GM18517 (cell line): ENCODE measurements at regions not wholly inside any gene's neighbourhood (a gene's known extent, or its start where the extent isn't known, plus 50 kb on each side); places are given as distances from the start of the nearest gene placed in this dataset.
A peak's percentile ranks its signal among the peaks of the same experiment; 100 is the strongest.

Experiments used
- ATAC-seq: cut with Tn5 transposase; IDR thresholded peaks from one replicate; pipeline ENCODE4 v1.9.1; 2021; ENCODE audit warnings: mild to moderate bottlenecking, moderate library complexity; ENCODE audit not compliant: unreplicated experiment

GRCh38 chr2:157179324-157180105 is 78.0 kb upstream of the GALNT5 start:
- ATAC-seq: no peak

DNA sequence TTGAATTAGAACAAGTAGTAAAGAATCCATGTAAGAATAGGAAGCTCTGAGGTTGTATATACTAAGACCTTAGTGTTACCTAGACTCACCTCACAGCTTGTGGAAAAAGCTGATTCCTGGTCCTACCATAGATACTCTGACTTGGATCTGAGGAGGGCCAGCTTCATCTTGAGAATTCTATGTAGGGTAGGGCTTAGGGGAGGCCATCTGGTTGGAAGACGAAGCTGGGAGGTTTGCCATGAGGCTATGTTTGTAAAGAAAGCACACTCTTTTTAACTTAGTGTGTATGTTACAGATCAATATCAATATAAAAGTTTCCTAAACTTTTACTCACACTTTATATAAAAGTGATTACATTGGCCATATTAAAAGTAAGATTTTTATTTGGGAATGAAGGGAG is 77.1 kb upstream of the GALNT5 start:
- no peak for ATAC-seq

- ATAC-seq: no peak
These were observed 76.3 kb upstream of the GALNT5 start for GRCh38 chr2:157181234-157181633.

DNA sequence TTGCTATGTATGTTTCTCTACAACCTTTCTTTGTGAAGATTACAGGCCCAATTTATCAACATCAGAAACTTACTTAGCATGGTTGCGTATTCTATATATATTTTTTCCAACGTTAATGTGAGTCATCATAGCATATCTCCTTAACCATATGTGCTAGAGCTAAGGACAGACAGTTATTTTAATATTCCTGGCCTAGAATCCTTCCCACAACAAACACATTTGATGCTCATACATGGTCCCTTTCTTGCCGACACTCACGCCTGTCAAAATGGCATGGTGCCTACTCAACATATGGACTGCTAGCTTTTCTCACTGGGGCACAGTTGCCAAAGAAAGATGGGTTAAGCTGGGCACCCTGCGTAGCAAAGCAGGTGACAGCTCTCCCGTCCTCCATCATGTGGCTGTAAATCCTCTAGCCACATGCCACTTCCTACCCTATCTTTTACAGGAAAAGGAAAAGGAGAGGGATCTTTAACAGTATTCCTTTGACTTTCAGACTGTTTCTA is 75.2 kb upstream of the GALNT5 start:
- ATAC-seq: no peak

DNA sequence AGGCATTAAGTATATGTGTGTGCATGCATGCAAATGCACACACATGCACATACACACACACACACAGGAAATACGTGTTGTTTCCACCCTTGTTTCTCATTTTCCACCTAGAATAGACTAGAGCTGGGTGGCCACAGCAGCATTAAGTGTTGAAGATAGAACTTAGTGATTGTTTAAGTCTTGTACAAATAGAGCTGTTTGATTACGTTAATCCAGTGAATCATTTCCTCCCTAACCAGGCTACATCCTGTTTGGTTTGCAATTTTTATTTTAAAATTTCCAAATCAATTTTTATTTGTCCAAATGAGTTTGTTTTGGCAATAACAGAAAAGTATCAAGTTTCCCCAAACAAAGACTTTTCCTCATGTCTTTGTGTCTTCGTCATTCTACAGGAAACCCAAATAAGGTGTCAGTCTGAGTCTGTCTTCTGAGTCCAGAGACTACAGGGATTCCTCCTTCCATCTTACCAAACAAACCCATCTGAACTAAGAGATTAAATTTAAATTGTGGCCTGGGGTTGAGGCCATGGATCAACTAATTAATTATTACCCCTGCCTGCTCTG is 74.6 kb upstream of the GALNT5 start:
- ATAC-seq: no peak

- no peak for ATAC-seq
These were observed 73.2 kb upstream of the GALNT5 start for GRCh38 chr2:157184161-157184895.

DNA sequence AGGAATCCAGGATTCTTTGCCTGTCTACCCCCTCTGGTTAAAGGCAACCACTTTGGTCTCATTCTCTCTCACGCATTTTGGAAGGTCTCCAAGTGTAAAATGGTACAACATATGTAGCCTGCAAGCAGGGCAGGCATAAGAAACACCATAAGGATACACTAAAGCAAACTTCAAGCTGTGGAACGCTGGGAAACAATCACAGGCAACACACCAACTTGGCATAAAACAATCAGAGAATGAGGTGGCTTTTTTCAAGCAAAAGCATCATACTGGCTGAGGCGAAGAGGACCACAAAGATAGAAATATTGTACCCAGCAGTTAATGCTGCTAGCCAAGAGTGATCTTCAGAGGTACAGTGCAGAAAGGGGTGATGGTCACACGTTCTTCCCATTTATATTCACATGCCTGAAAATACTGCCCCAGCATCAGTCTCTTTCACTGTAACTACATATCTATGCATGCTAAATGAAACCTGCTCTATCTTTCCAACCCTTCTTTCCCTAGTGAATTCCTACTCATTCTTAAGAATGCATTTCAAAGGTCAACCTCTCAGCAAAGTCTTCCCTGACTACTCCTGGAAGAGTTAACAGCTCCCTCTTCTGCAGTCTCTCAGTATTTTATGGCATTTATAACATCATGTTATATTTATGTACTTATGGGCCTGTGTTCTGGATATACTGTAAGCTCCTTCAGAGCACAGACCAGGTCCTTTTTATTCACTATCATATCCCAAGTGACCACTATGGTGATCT is 71.9 kb upstream of the GALNT5 start:
- ATAC-seq: no peak

DNA sequence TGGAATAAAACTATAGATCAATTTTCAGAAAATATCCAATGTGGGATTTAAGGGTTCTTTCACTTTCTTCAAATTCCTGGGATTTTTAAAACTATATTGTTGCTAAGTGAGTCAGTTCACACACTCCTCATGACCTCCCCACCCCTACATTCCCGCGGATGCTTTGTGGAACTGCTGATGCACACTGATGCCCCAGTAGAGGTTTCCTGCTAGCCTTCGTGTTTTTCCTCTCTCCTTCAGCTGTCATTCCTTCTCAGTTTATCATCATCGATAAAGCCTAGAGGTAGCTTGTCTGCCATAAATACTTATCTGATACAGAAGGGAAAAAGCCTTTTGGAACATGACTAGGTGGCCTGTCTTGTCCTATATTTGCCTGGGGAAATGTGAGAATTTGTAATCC is 67.4 kb upstream of the GALNT5 start:
- no peak for ATAC-seq

DNA sequence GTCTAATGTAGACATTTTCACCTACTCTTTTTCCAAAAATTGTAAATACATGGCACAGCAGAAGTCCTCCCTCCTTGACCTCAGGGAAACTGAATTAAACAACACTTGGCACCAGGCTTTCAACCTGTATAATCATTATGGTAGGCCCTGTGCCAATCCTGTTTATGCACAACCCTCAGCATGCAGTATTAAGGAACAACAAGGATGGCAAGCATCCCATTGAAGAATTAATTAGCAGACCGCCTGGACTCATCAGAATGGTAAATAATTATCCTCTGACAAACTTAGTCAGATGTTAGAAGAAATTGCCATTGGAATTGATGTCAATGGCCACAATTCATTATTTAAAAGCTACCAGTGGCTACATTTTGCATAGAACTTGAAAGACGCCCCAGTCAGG is 66.3 kb upstream of the GALNT5 start:
- no peak for ATAC-seq

DNA sequence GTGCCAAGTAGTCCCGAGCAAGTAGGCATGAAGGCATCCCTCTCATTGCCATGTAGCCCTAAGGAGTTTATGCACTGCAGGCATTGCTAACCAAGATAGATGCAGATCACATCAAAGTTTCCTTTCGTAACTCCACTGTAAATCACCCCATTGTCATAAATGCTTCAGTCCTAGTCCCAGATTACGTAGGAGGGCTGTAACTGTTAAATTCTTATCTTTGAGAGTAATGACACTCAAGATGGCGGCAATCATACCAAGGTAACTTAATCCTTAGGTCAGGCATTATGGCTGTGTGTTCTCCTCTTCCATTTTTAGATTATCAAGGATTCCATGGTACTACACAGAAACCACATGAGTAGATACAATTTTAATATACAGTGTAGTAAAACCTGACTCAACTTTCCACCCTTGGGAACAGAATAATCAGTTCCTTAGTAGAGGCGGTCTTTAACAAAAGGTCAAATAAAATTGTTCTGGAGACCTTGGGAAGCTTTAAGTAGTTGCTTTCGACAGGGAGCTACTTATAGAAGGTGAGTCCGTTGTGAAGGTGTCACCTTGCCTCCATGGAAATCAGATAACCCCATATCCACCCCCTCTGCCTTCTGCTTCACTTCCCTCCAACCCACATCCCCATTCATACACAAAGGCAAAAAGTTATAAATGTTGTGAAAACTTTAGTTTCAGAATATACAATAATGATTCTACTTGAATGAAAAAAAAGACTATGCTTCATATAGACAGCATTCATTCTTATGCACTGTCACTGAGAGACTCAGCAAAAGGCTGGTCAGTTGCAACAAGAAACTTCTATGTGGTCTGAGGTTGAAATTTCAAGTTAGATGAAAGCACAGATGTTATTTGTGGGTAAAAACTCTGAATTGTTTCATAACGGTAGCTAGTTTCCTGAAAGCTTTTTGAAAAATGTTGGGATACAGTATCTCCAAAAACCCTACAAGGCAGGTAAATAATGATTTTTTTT is 64.8 kb upstream of the GALNT5 start:
- peak; percentile 92 for ATAC-seq

GRCh38 chr2:157193461-157193860 is 64.0 kb upstream of the GALNT5 start:
- no peak for ATAC-seq

- peak; percentile 62 for ATAC-seq
These were observed 63.3 kb upstream of the GALNT5 start for GRCh38 chr2:157194097-157194688.

DNA sequence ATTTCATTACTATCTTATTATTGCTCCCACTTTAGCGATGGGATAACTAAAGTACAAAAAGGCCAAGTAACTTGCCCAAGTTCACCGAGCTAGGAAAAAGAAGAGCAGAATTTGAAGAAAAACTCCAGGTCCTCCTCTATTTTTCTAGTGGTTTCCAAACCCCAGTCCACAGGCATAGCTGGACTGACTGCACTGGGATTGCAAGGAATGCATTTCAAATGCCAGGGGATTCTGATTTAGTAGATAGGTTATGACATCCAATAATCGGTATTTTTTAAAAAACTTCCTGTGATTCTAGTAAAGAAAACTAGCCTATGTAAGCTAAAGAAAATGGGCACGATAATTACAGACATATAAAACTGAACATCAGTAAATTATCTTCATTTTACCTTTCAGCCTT is 62.7 kb upstream of the GALNT5 start:
- no peak for ATAC-seq

- ATAC-seq: no peak
These were observed 60.5 kb upstream of the GALNT5 start for GRCh38 chr2:157196956-157197355.

DNA sequence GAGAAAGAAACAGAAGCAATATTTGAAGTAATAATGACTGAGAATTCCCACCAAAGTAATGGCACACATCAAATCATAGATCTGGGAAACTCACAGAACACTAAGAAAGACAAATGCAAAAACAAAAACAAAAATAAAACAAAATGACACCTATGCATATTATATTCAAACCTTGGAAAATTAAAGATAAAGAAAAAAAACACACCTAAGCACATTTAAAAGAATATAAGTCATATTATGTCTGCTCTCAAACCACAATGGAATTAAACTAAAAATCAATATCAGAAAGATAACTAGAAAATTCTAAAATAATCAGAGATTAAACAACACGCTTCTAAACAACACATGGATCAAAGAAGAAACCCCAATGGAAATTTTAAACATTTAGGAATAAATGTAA is 59.7 kb upstream of the GALNT5 start:
- ATAC-seq: no peak

GRCh38 chr2:157203651-157204050 is 53.9 kb upstream of the GALNT5 start:
- no peak for ATAC-seq

DNA sequence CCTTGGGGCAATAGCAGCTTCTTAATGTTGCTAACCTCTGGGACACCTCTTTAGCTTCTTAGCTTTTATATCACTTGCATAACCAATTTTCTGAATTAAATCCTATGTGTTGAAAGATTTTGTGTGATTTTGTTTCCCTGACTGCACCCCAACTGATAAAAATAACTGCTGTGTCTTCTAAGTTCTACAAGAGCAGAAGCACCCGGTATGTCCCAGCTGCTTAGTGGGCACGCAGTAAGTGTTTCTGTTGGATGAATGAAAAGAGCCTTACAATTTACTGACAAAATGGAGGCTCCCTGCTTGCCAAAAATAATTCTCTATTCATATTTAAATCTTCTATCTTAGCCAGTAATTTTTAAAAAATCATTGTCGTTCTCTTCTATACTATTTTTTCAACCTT is 53.1 kb upstream of the GALNT5 start:
- ATAC-seq: no peak

- ATAC-seq: no peak
These were observed 50.6 kb upstream of the GALNT5 start for GRCh38 chr2:157206916-157207315.
